Neural progenitor cell (in vitro differentiated cells): ENCODE measurements at regions not wholly inside any gene's neighbourhood (a gene's known extent, or its start where the extent isn't known, plus 50 kb on each side); places are given as distances from the start of the nearest gene placed in this dataset.

ENCODE experiments used
- CTCF ChIP-seq: fragments of 200-600 bp; sonication (generic); IDR thresholded peaks from 2 replicates; pipeline ENCODE4 v1.5.1; 2017; ENCODE audit warnings: antibody characterized with exemption, mild to moderate bottlenecking
- EZH2 ChIP-seq: fragments of 200-600 bp; sonication (generic); IDR thresholded peaks from 2 replicates; pipeline ENCODE4 v1.6.1; 2017; ENCODE audit warnings: antibody characterized with exemption, mild to moderate bottlenecking, moderate library complexity

- TF ChIP-seq CTCF, result no peak
- no peak for TF ChIP-seq EZH2
These were observed 519.6 kb downstream of the IQCM start for GRCh38 chr4:149296084-149296483.
